Neural progenitor cell (in vitro differentiated cells): ENCODE measurements at regions not wholly inside any gene's neighbourhood (a gene's known extent, or its start where the extent isn't known, plus 50 kb on each side); places are given as distances from the start of the nearest gene placed in this dataset.

Experiments used
- DNase-seq: peaks from one replicate; pipeline ENCODE4 v3.0.0-alpha.2; 2016; ENCODE audit warnings: low spot score
- H2AFZ ChIP-seq: fragments of 200-600 bp; sonication (generic); replicated peaks from 2 replicates; pipeline ENCODE4 v1.6.1; 2016; ENCODE audit warnings: antibody characterized with exemption
- H3F3A ChIP-seq: fragments of 200-600 bp; sonication (generic); 2 replicates; pipeline ENCODE4 v1.6.1; 2016; ENCODE audit warnings: antibody characterized with exemption, low read depth
- H3K27ac ChIP-seq: fragments of 200-600 bp; sonication (generic); 2 replicates; pipeline ENCODE4 v1.5.1; 2016; ENCODE audit warnings: mild to moderate bottlenecking
- H3K27me3 ChIP-seq: fragments of 200-600 bp; sonication (generic); 2 replicates; pipeline ENCODE4 v1.6.1; 2016; ENCODE audit warnings: mild to moderate bottlenecking, moderate library complexity
- H3K36me3 ChIP-seq: fragments of 200-600 bp; sonication (generic); 2 replicates; pipeline ENCODE4 v1.5.1; 2016
- H3K4me1 ChIP-seq: fragments of 200-600 bp; sonication (generic); 2 replicates; pipeline ENCODE4 v1.6.1; 2016; ENCODE audit warnings: mixed run types
- H3K4me2 ChIP-seq: fragments of 200-600 bp; sonication (generic); 2 replicates; pipeline ENCODE4 v1.6.1; 2016
- H3K4me3 ChIP-seq: fragments of 200-600 bp; sonication (generic); 2 replicates; pipeline ENCODE4 v1.5.1; 2016
- H3K79me2 ChIP-seq: fragments of 200-600 bp; sonication (generic); 2 replicates; pipeline ENCODE4 v1.6.1; 2016; ENCODE audit warnings: low read depth
- H3K9ac ChIP-seq: fragments of 200-600 bp; sonication (generic); 2 replicates; pipeline ENCODE4 v1.6.1; 2016
- H3K9me3 ChIP-seq: fragments of 200-600 bp; sonication (generic); 2 replicates; pipeline ENCODE4 v1.5.1; 2016; ENCODE audit warnings: low read depth
- H4K20me1 ChIP-seq: fragments of 200-600 bp; sonication (generic); 2 replicates; pipeline ENCODE4 v1.6.1; 2016; ENCODE audit warnings: low read depth
- H3K27ac Mint-ChIP-seq: 3 replicates; pipeline ENCODE4 v1.8.0; 2021; ENCODE audit warnings: mixed read lengths
- H3K27me3 Mint-ChIP-seq: 2 replicates; pipeline ENCODE4 v1.8.0; 2022; ENCODE audit warnings: low read depth, mild to moderate bottlenecking, inconsistent platforms, moderate library complexity, mixed read lengths; ENCODE audit not compliant: insufficient read depth
- H3K36me3 Mint-ChIP-seq: 3 replicates; pipeline ENCODE4 v1.8.0; 2021; ENCODE audit warnings: mixed read lengths
- H3K4me1 Mint-ChIP-seq: 3 replicates; pipeline ENCODE4 v1.8.0; 2021; ENCODE audit warnings: mixed read lengths
- H3K4me3 Mint-ChIP-seq: 3 replicates; pipeline ENCODE4 v1.8.0; 2021; ENCODE audit warnings: mild to moderate bottlenecking, moderate library complexity, mixed read lengths
- H3K9me3 Mint-ChIP-seq: 3 replicates; pipeline ENCODE4 v1.8.0; 2020; ENCODE audit warnings: mixed read lengths
- CTCF ChIP-seq: fragments of 200-600 bp; sonication (generic); IDR thresholded peaks from 2 replicates; pipeline ENCODE4 v1.5.1; 2017; ENCODE audit warnings: antibody characterized with exemption, mild to moderate bottlenecking
- EZH2 ChIP-seq: fragments of 200-600 bp; sonication (generic); IDR thresholded peaks from 2 replicates; pipeline ENCODE4 v1.6.1; 2017; ENCODE audit warnings: antibody characterized with exemption, mild to moderate bottlenecking, moderate library complexity
- EZH2phosphoT487 ChIP-seq: fragments of 200-600 bp; sonication (generic); IDR thresholded peaks from 2 replicates; pipeline ENCODE4 v1.6.1; 2017; ENCODE audit warnings: antibody characterized with exemption

GRCh38 chr10:117933036-117933435 lies 113.7 kb downstream of the RAB11FIP2 start:
- Histone ChIP-seq H3K27ac (no peak overlapping the region), H3K4me2 (no peak overlapping the region), H3K9me3 (no peaks in the 10 kb centered on the region), H3K36me3 (no peaks in the 10 kb centered on the region), H2AFZ (no peak overlapping the region), H3K79me2 (no peaks in the 10 kb centered on the region), H3F3A (peaks cover 23% of the 10 kb centered on the region), H4K20me1 (no peaks in the 10 kb centered on the region), H3K9ac (no peak overlapping the region), H3K4me1 (peaks cover 40% of the 10 kb centered on the region), H3K4me3 (no peak overlapping the region), H3K27me3 (no peaks in the 10 kb centered on the region)
- no peaks in the 10 kb centered on the region for H3K36me3 Mint-ChIP-seq
- DNase-seq: no peak
- H3K4me1 Mint-ChIP-seq: peaks cover 16% of the 10 kb centered on the region
- peaks cover 7% of the 10 kb centered on the region for H3K27me3 Mint-ChIP-seq
- H3K4me3 Mint-ChIP-seq: no peak overlapping the region
- no peak for TF ChIP-seq EZH2
- no peak for TF ChIP-seq CTCF
- no peak for TF ChIP-seq EZH2phosphoT487
- H3K27ac Mint-ChIP-seq: no peak overlapping the region
- H3K9me3 Mint-ChIP-seq: peaks cover under 1% of the 10 kb centered on the region

GRCh38 chr10:117934477-117934876 lies 112.3 kb downstream of the RAB11FIP2 start:
- peaks cover 5% of the 10 kb centered on the region for H3K9me3 Mint-ChIP-seq
- H3K27me3 Mint-ChIP-seq: peaks cover 9% of the 10 kb centered on the region
- TF ChIP-seq EZH2phosphoT487 (no peak), EZH2 (no peak), CTCF (no peak)
- peak overlapping the region; percentile 1 for H3K27ac ChIP-seq
- no peak overlapping the region for H3K27ac Mint-ChIP-seq
- H3K4me2 ChIP-seq: peak overlapping the region; percentile 46
- no peak overlapping the region for H3K4me3 ChIP-seq
- no peaks in the 10 kb centered on the region for H4K20me1 ChIP-seq
- H3K4me1 Mint-ChIP-seq: peaks cover 16% of the 10 kb centered on the region
- no peaks in the 10 kb centered on the region for H3K79me2 ChIP-seq
- peaks cover 16% of the 10 kb centered on the region for H3F3A ChIP-seq
- no peaks in the 10 kb centered on the region for H3K36me3 Mint-ChIP-seq
- no peaks in the 10 kb centered on the region for H3K36me3 ChIP-seq
- no peaks in the 10 kb centered on the region for H3K27me3 ChIP-seq
- H3K9me3 ChIP-seq: no peaks in the 10 kb centered on the region
- no peak overlapping the region for H3K9ac ChIP-seq
- peak; percentile 82 for DNase-seq
- H2AFZ ChIP-seq: no peak overlapping the region
- no peak overlapping the region for H3K4me3 Mint-ChIP-seq
- peaks cover 31% of the 10 kb centered on the region for H3K4me1 ChIP-seq

GRCh38 chr10:117936141-117936540 lies 110.6 kb downstream of the RAB11FIP2 start:
- H3K27ac Mint-ChIP-seq: peak overlapping the region; percentile 31
- peaks cover 13% of the 10 kb centered on the region for H3F3A ChIP-seq
- H4K20me1 ChIP-seq: no peaks in the 10 kb centered on the region
- H3K4me1 ChIP-seq: peaks cover 25% of the 10 kb centered on the region
- H3K36me3 ChIP-seq: no peaks in the 10 kb centered on the region
- peaks cover 12% of the 10 kb centered on the region for H3K27me3 Mint-ChIP-seq
- DNase-seq: no peak
- H3K27ac ChIP-seq: no peak overlapping the region
- no peak overlapping the region for H3K4me3 Mint-ChIP-seq
- H3K4me2 ChIP-seq: no peak overlapping the region
- peaks cover 16% of the 10 kb centered on the region for H3K4me1 Mint-ChIP-seq
- H3K36me3 Mint-ChIP-seq: no peaks in the 10 kb centered on the region
- H2AFZ ChIP-seq: peak overlapping the region; percentile 89
- H3K4me3 ChIP-seq: no peak overlapping the region
- no peaks in the 10 kb centered on the region for H3K9me3 ChIP-seq
- no peaks in the 10 kb centered on the region for H3K27me3 ChIP-seq
- no peak overlapping the region for H3K9ac ChIP-seq
- TF ChIP-seq EZH2 (no peak), EZH2phosphoT487 (no peak), CTCF (no peak)
- peaks cover 5% of the 10 kb centered on the region for H3K9me3 Mint-ChIP-seq
- no peaks in the 10 kb centered on the region for H3K79me2 ChIP-seq

GRCh38 chr10:117936566-117936965 lies 110.2 kb downstream of the RAB11FIP2 start:
- Mint-ChIP-seq H3K36me3 (no peaks in the 10 kb centered on the region), H3K27ac (peak overlapping the region; percentile 7), H3K4me1 (peaks cover 16% of the 10 kb centered on the region), H3K4me3 (no peak overlapping the region), H3K9me3 (peaks cover 5% of the 10 kb centered on the region), H3K27me3 (peaks cover 12% of the 10 kb centered on the region)
- Histone ChIP-seq H3K9me3 (no peaks in the 10 kb centered on the region), H3K36me3 (no peaks in the 10 kb centered on the region), H3F3A (peaks cover 13% of the 10 kb centered on the region), H3K27me3 (no peaks in the 10 kb centered on the region), H3K4me1 (peaks cover 25% of the 10 kb centered on the region), H3K27ac (no peak overlapping the region), H3K9ac (no peak overlapping the region), H3K79me2 (no peaks in the 10 kb centered on the region), H3K4me3 (no peak overlapping the region), H3K4me2 (no peak overlapping the region), H4K20me1 (no peaks in the 10 kb centered on the region), H2AFZ (peak overlapping the region; percentile 89)
- DNase-seq: no peak
- TF ChIP-seq EZH2: no peak
- TF ChIP-seq CTCF: no peak
- TF ChIP-seq EZH2phosphoT487: no peak
